ENCODE measurements at regions not wholly inside any gene's neighbourhood (a gene's known extent, or its start where the extent isn't known, plus 50 kb on each side); places are given as distances from the start of the nearest gene placed in this dataset.

- no peaks in the 10 kb centered on the region for H3K27me3 ChIP-seq (ENCODE audit: insufficient read depth, insufficient read length)
- DNase-seq (ENCODE audit: low read depth, low spot score): no peak
- no peak overlapping the region for H3K4me3 ChIP-seq (ENCODE audit: insufficient read length, low read depth)
- TF ChIP-seq ZNF274 (IDR thresholded peaks at IDR 0.05; ENCODE audit: low read depth, low read length): no peak
- TF ChIP-seq YY1 (IDR thresholded peaks at IDR 0.05; ENCODE audit: insufficient read depth, insufficient read length): no peak
- TF ChIP-seq SUZ12 (IDR thresholded peaks at IDR 0.05; ENCODE audit: extremely low read depth, insufficient read depth, insufficient read length): no peak
- no peaks in the 10 kb centered on the region for H3K4me1 ChIP-seq (ENCODE audit: insufficient read depth, insufficient read length)
- H3K9ac ChIP-seq (ENCODE audit: insufficient read length, low read depth): no peak overlapping the region
- no peaks in the 10 kb centered on the region for H3K36me3 ChIP-seq (ENCODE audit: insufficient read depth, insufficient read length, low read length)
- peaks cover 20% of the 10 kb centered on the region; the same call in 1 of the 2 replicates for H3K9me3 ChIP-seq (ENCODE audit: insufficient read depth, low read length)
Observed at GRCh38 chr15:95701410-95701809, 629.1 kb upstream of the NR2F2 start.

GRCh38 chr15:95709959-95710695 is 620.4 kb upstream of the NR2F2 start:
- DNase-seq (ENCODE audit: low read depth, low spot score): no peak
- TF ChIP-seq ZNF274 (IDR thresholded peaks at IDR 0.05; ENCODE audit: low read depth, low read length): no peak
- TF ChIP-seq SUZ12 (IDR thresholded peaks at IDR 0.05; ENCODE audit: extremely low read depth, insufficient read depth, insufficient read length): no peak
- TF ChIP-seq YY1 (IDR thresholded peaks at IDR 0.05; ENCODE audit: insufficient read depth, insufficient read length): no peak
- Histone ChIP-seq H3K27me3 (ENCODE audit: insufficient read depth, insufficient read length) (no peaks in the 10 kb centered on the region), H3K9me3 (ENCODE audit: insufficient read depth, low read length) (no peaks in the 10 kb centered on the region), H3K4me1 (ENCODE audit: insufficient read depth, insufficient read length) (no peaks in the 10 kb centered on the region), H3K36me3 (ENCODE audit: insufficient read depth, insufficient read length, low read length) (no peaks in the 10 kb centered on the region), H3K4me3 (ENCODE audit: insufficient read length, low read depth) (no peak overlapping the region), H3K9ac (ENCODE audit: insufficient read length, low read depth) (no peak overlapping the region)

GRCh38 chr15:95712785-95713184 is 617.7 kb upstream of the NR2F2 start:
- H3K4me1 ChIP-seq (ENCODE audit: insufficient read depth, insufficient read length): peaks cover 2% of the 10 kb centered on the region
- no peak for TF ChIP-seq SUZ12 (IDR thresholded peaks at IDR 0.05; ENCODE audit: extremely low read depth, insufficient read depth, insufficient read length)
- no peak for TF ChIP-seq YY1 (IDR thresholded peaks at IDR 0.05; ENCODE audit: insufficient read depth, insufficient read length)
- no peak for TF ChIP-seq ZNF274 (IDR thresholded peaks at IDR 0.05; ENCODE audit: low read depth, low read length)
- no peak for DNase-seq (ENCODE audit: low read depth, low spot score)

GRCh38 chr15:95713324-95713723 is 617.2 kb upstream of the NR2F2 start:
- no peak for DNase-seq (ENCODE audit: low read depth, low spot score)
- H3K9me3 ChIP-seq (ENCODE audit: insufficient read depth, low read length): no peaks in the 10 kb centered on the region
- no peaks in the 10 kb centered on the region for H3K36me3 ChIP-seq (ENCODE audit: insufficient read depth, insufficient read length, low read length)
- no peaks in the 10 kb centered on the region for H3K27me3 ChIP-seq (ENCODE audit: insufficient read depth, insufficient read length)
- TF ChIP-seq YY1 (IDR thresholded peaks at IDR 0.05; ENCODE audit: insufficient read depth, insufficient read length) (no peak), SUZ12 (IDR thresholded peaks at IDR 0.05; ENCODE audit: extremely low read depth, insufficient read depth, insufficient read length) (no peak), ZNF274 (IDR thresholded peaks at IDR 0.05; ENCODE audit: low read depth, low read length) (no peak)
- H3K4me1 ChIP-seq (ENCODE audit: insufficient read depth, insufficient read length): peaks cover 2% of the 10 kb centered on the region
- no peak overlapping the region for H3K9ac ChIP-seq (ENCODE audit: insufficient read length, low read depth)
- H3K4me3 ChIP-seq (ENCODE audit: insufficient read length, low read depth): no peak overlapping the region

More at GRCh38 chr15:95712785-95713184, 617.7 kb upstream of the NR2F2 start:
- no peaks in the 10 kb centered on the region for H3K36me3 ChIP-seq (ENCODE audit: insufficient read depth, insufficient read length, low read length)
- H3K4me3 ChIP-seq (ENCODE audit: insufficient read length, low read depth): no peak overlapping the region
- H3K9me3 ChIP-seq (ENCODE audit: insufficient read depth, low read length): no peaks in the 10 kb centered on the region
- H3K27me3 ChIP-seq (ENCODE audit: insufficient read depth, insufficient read length): no peaks in the 10 kb centered on the region
- H3K9ac ChIP-seq (ENCODE audit: insufficient read length, low read depth): no peak overlapping the region

- TF ChIP-seq YY1 (IDR thresholded peaks at IDR 0.05; ENCODE audit: insufficient read depth, insufficient read length): no peak
- TF ChIP-seq ZNF274 (IDR thresholded peaks at IDR 0.05; ENCODE audit: low read depth, low read length): no peak
- no peak for TF ChIP-seq SUZ12 (IDR thresholded peaks at IDR 0.05; ENCODE audit: extremely low read depth, insufficient read depth, insufficient read length)
- H3K4me3 ChIP-seq (ENCODE audit: insufficient read length, low read depth): no peak overlapping the region
- no peak for DNase-seq (ENCODE audit: low read depth, low spot score)
- no peaks in the 10 kb centered on the region for H3K36me3 ChIP-seq (ENCODE audit: insufficient read depth, insufficient read length, low read length)
- peaks cover 2% of the 10 kb centered on the region for H3K4me1 ChIP-seq (ENCODE audit: insufficient read depth, insufficient read length)
- no peak overlapping the region for H3K9ac ChIP-seq (ENCODE audit: insufficient read length, low read depth)
- no peaks in the 10 kb centered on the region for H3K9me3 ChIP-seq (ENCODE audit: insufficient read depth, low read length)
- no peaks in the 10 kb centered on the region for H3K27me3 ChIP-seq (ENCODE audit: insufficient read depth, insufficient read length)
Observed at GRCh38 chr15:95715116-95715903, 615.2 kb upstream of the NR2F2 start.

- DNase-seq (ENCODE audit: low read depth, low spot score): peak; percentile 30
- TF ChIP-seq SUZ12 (IDR thresholded peaks at IDR 0.05; ENCODE audit: extremely low read depth, insufficient read depth, insufficient read length): no peak
- no peak for TF ChIP-seq YY1 (IDR thresholded peaks at IDR 0.05; ENCODE audit: insufficient read depth, insufficient read length)
- TF ChIP-seq ZNF274 (IDR thresholded peaks at IDR 0.05; ENCODE audit: low read depth, low read length): no peak
- H3K4me1 ChIP-seq (ENCODE audit: insufficient read depth, insufficient read length): peaks cover 2% of the 10 kb centered on the region
- no peaks in the 10 kb centered on the region for H3K36me3 ChIP-seq (ENCODE audit: insufficient read depth, insufficient read length, low read length)
- no peak overlapping the region for H3K9ac ChIP-seq (ENCODE audit: insufficient read length, low read depth)
- H3K9me3 ChIP-seq (ENCODE audit: insufficient read depth, low read length): no peaks in the 10 kb centered on the region
- H3K27me3 ChIP-seq (ENCODE audit: insufficient read depth, insufficient read length): no peaks in the 10 kb centered on the region
- no peak overlapping the region for H3K4me3 ChIP-seq (ENCODE audit: insufficient read length, low read depth)
Observed at GRCh38 chr15:95715906-95716656, 614.4 kb upstream of the NR2F2 start.
